Hematopoietic multipotent progenitor cell treated with erythropoietin and hydrocortisone succinate and interleukin-3 and kit ligand, for 17 days (in vitro differentiated cells): ENCODE measurements at regions not wholly inside any gene's neighbourhood (a gene's known extent, or its start where the extent isn't known, plus 50 kb on each side); places are given as distances from the start of the nearest gene placed in this dataset.
"Not testable (repeated sequence)": the region's sequence is repeated elsewhere in the genome, so short reads cannot be mapped to it uniquely, and the experiment has no call there.

Source experiments
- DNase-seq: peaks from one replicate; pipeline ENCODE4 v3.0.0-alpha.2; 2015; ENCODE audit warnings: low spot score

DNA sequence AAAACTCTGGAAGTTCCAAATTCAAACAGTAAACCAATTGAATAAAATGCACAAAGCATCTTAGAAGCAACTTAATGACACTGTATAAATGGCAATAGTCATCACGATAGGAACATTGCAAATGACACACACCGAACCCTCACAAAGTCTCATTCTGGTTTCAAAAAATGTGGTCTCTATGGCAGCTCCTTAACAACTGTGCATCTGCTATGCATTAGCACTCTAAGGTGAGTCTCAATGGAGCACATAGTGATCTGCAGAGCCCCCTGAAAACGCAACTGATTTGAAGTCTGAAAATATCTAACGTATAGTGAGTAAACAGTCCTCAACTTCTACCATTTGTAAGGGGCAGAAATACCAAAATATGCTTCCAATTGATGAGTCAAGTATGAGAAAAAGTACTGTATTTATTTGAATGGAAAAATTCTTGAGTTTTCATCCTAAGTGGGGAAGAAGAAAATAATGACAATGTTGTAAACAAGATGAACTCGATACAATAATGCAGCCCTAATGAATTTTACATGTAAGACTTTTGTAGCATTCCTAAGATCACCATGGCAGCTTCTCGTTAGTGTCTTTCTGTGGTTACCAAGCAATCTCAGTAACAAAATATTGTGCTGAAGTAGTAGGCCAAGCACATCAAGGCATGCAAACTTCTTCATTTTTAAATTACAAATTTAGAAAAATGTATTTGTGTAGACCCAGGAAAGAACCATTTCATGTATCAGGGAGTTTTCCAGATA is 517.5 kb upstream of the FAM174A start:
- no peak for DNase-seq

GRCh38 chr5:100013305-100013704 is 521.9 kb upstream of the FAM174A start:
- DNase-seq: not testable (repeated sequence)

- not testable (repeated sequence) for DNase-seq
Measured at GRCh38 chr5:100011160-100011559, 524.0 kb upstream of the FAM174A start.

DNA sequence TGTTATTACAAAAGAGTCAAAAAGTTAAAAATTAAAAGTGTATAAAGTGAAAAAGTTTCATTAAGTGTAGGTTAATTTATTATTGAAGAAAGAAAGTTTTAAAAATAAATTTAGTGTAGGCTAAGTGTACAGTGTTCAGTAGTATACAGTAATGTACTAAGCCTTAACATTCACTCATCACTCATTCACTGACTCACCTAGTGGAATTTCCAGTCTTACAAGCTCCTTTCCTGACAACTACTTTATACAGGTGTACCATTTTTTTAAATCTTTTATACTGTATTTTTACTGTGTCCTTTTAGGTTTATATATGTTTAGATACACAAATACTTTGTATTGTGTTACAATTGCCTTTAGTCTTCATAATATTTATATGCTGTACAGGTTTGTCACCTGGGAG is 530.2 kb upstream of the FAM174A start:
- no peak for DNase-seq

- DNase-seq: no peak
Measured at GRCh38 chr5:99998319-99998718, 536.9 kb upstream of the FAM174A start.

DNA sequence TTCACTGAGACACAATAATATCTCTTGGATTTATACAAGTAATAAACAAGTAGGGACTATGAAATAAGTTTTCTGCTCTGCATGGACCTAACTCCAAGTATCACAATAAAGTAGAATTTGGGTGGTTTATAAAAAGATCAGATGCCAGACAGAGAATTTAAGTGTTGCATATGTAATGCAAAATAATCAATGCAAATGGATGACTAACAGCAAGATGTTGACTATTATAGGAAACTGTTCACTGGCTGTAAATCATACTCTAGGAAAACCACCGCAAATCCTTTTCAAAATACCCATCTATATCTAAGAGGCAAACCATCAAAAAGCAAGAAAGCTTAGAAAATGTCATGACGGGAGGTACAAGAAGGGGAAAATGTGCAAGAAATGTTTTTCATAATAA is 539.8 kb upstream of the FAM174A start:
- DNase-seq: no peak

DNA sequence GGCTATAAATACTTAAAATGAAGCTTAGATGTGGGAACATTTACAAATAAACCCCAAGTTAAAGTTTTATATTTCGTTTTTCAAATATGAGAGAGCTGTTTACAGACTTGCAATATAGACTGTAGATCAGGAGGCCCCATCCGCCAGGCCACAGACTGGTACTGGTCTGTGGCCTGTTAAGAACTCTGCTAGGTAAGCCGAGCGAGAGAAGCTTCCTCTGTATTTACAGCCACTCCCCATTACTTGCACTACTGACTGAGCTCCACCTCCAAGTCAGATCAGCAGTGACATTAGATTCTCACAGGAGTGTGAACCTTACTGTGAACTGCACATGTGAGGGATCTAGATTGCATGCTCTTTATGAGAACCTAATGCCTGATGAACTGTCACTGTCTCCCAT is 561.4 kb upstream of the FAM174A start:
- no peak for DNase-seq

- no peak for DNase-seq
Measured at GRCh38 chr5:99955962-99956361, 579.2 kb upstream of the FAM174A start.

GRCh38 chr5:99955006-99955405 is 580.2 kb upstream of the FAM174A start:
- no peak for DNase-seq

DNA sequence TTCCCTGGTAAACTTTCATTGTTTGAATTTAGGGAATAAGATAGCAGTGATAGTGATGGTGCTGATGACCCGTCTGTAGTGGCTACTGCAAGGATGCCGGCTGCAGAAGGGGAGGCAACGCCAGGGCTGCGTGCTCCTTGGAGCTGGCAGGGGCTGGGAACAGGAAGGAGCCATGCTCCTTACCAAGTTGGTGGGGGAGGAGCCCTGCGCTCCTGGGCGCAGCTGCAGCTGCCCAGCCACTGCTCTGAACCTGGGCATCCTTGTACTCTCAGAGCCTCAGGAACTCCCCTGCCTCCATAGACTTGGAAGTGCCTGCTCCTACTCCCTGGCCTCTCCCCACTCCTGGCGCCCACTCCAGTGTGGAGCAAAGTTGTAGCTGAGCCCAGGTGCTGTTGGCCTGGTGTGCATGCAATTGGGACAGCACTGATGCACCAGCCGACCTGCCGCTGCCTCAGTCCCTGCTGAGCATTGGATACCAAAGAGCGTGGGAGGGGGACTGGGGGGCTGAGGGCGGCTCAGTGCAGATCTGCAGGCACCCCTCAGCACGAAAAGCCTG is 585.1 kb upstream of the FAM174A start:
- DNase-seq: no peak

GRCh38 chr5:99949361-99949760 is 585.8 kb upstream of the FAM174A start:
- no peak for DNase-seq

DNA sequence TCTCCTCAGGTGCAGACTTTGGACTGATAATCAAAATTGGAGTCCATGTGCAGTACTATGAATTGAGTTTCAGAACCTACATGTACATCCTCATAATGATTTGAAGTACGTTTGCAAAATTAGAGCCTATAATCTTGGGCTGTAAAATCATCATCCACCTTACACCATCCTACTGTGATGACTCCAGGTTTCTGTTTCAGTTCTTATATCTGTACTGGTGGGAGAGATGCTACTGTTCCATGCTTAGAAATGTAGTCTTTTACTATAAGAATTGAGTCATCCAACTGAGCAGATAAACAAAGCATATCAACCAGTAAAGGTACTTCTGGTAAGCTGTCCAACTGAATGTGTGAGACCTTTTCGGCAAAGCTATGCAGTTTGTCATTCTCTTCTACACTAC is 586.3 kb upstream of the FAM174A start:
- no peak for DNase-seq

- DNase-seq: no peak
Measured at GRCh38 chr5:99945478-99946442, 589.4 kb upstream of the FAM174A start.

- no peak for DNase-seq
Measured at GRCh38 chr5:99940540-99940939, 594.6 kb upstream of the FAM174A start.

- no peak for DNase-seq
Measured at GRCh38 chr5:99936911-99937310, 598.3 kb upstream of the FAM174A start.

DNA sequence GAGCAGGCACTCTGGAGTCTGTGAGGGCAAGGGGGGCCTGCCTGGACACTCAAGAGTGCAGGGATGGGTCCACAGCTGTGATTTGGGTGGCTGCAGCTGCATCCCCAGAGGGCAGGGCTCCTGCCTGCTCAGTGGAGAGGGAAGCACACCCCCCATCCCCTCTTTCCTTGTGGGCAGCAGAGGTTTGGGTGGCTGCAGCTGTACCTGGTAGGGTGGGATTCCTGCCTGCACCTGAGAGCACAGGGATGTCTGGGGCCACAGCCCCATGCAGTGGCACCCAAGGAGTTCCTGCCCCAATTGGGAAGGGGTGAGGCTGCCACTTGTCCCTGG is 605.4 kb upstream of the FAM174A start:
- DNase-seq: no peak

DNA sequence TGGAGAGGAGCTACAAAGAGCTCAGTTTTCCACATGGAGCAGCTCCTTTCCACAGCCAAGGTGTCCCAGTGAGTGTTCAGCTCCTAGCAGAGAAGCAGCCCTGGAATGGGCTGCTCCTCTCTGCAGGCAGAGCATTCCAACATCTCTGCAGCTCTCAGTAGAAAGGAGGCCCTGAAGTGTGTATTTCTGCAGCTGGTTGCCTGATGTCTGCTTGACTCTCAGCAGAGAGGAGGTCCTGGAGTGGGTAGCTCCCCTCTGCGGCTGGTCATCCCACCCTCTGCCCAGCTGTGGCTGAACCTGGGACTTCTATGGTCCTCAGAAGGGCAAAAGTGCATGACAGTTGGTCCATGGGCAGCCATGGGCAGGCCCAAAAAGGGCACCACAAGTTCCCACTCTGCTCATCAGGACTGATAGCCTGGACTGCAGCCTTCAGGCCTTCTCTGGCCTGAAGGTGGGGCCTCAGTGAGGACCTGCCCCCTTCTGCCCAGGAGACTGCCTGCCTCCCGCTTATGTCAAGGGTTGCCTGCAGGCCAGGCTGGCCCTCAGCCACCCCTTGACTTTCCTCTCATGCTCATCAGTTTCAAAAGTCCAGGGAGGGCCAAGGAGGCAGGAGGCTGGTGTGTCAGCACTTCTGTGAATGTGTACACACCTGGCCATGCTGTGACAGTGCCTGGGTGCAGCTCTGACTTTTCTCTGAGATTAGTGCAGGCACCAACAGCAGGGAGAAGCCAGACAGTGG is 605.9 kb upstream of the FAM174A start:
- no peak for DNase-seq

DNA sequence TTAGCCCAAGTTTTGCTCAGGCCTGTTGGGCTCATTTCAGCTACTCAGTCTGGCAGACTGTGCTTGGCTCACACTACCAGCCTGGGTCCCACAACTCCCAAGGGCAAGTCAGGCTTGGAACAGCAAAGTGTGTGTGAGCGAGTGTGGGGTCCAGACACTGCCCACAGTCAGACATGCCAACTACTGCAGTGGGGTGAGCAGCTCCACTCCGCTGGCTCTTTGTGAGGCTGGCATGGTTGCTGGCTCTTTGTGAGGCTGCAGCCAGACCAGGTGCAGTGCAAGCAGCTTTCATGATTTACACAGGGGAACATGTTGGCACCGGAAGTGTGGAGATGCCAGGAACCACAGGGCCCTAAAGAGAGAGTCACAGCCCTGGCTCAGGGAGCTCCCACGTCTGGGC is 606.7 kb upstream of the FAM174A start:
- no peak for DNase-seq

- DNase-seq: no peak
Measured at GRCh38 chr5:99926463-99926862, 608.7 kb upstream of the FAM174A start.

DNA sequence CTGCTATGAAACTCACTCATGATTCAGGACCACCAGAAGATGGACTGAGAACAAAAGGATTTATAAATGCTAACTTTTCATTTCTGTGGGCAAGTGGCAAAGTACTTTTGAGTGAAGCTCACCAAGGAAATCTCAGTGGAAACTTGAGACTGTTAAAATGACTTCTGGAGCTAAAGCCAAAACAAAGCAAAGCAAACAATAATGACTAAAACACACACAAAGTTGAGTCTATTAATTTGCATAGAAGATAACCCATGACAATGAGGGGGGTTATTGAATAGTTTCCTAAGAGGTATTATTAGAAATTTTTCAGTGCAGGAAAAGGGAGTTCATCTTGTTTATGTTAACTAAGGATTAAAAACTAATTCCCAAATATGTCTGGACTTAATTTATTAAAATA is 612.8 kb upstream of the FAM174A start:
- DNase-seq: no peak

GRCh38 chr5:99911971-99912370 is 623.2 kb upstream of the FAM174A start:
- DNase-seq: no peak

- DNase-seq: no peak
Measured at GRCh38 chr5:99906776-99907175, 628.4 kb upstream of the FAM174A start.
